HG03097 (cell line): ENCODE measurements at regions not wholly inside any gene's neighbourhood (a gene's known extent, or its start where the extent isn't known, plus 50 kb on each side); places are given as distances from the start of the nearest gene placed in this dataset.
"Not testable (repeated sequence)": the region's sequence is repeated elsewhere in the genome, so short reads cannot be mapped to it uniquely, and the experiment has no call there.

Experiments
- ATAC-seq: cut with Tn5 transposase; IDR thresholded peaks from one replicate; pipeline ENCODE4 v1.9.1; 2021; ENCODE audit not compliant: unreplicated experiment, low FRiP score

GRCh38 chr11:24206030-24206429, 290.8 kb upstream of the LUZP2 start:
- no peak for ATAC-seq

- no peak for ATAC-seq
Observed at GRCh38 chr11:24206511-24206910, 290.3 kb upstream of the LUZP2 start.

GRCh38 chr11:24216488-24216887, 280.4 kb upstream of the LUZP2 start:
- no peak for ATAC-seq

- not testable (repeated sequence) for ATAC-seq
Observed at GRCh38 chr11:24217319-24217718, 279.5 kb upstream of the LUZP2 start.

- ATAC-seq = no peak
Observed at GRCh38 chr11:24225501-24225900, 271.4 kb upstream of the LUZP2 start.

GRCh38 chr11:24226606-24227005, 270.2 kb upstream of the LUZP2 start:
- ATAC-seq = no peak

GRCh38 chr11:24233041-24233440, 263.8 kb upstream of the LUZP2 start:
- no peak for ATAC-seq

GRCh38 chr11:24234822-24235508, 261.9 kb upstream of the LUZP2 start:
- no peak for ATAC-seq

- ATAC-seq = no peak
Observed at GRCh38 chr11:24238771-24239645, 257.8 kb upstream of the LUZP2 start.

GRCh38 chr11:24239930-24240329, 256.9 kb upstream of the LUZP2 start:
- no peak for ATAC-seq

- no peak for ATAC-seq
Observed at GRCh38 chr11:24240496-24241175, 256.2 kb upstream of the LUZP2 start.

- ATAC-seq = no peak
Observed at GRCh38 chr11:24246715-24247114, 250.1 kb upstream of the LUZP2 start.

GRCh38 chr11:24247846-24248245, 249.0 kb upstream of the LUZP2 start:
- no peak for ATAC-seq

GRCh38 chr11:24249921-24250320, 246.9 kb upstream of the LUZP2 start:
- no peak for ATAC-seq

GRCh38 chr11:24253237-24253760, 243.6 kb upstream of the LUZP2 start:
- no peak for ATAC-seq

GRCh38 chr11:24264868-24265267, 232.0 kb upstream of the LUZP2 start:
- ATAC-seq = no peak

- ATAC-seq = no peak
Observed at GRCh38 chr11:24267014-24267413, 229.8 kb upstream of the LUZP2 start.

- ATAC-seq = no peak
Observed at GRCh38 chr11:24271798-24272197, 225.1 kb upstream of the LUZP2 start.

- not testable (repeated sequence) for ATAC-seq
Observed at GRCh38 chr11:24274214-24274781, 222.6 kb upstream of the LUZP2 start.

- no peak for ATAC-seq
Observed at GRCh38 chr11:24286238-24286637, 210.6 kb upstream of the LUZP2 start.

- ATAC-seq = no peak
Observed at GRCh38 chr11:24289301-24289700, 207.6 kb upstream of the LUZP2 start.
